Type B pancreatic cell (in vitro differentiated cells): ENCODE measurements at regions not wholly inside any gene's neighbourhood (a gene's known extent, or its start where the extent isn't known, plus 50 kb on each side); places are given as distances from the start of the nearest gene placed in this dataset.

ENCODE experiments used
- DNase-seq: peaks from one replicate; pipeline ENCODE4 v3.0.0; 2021; ENCODE audit warnings: mixed read lengths; ENCODE audit not compliant: unreplicated experiment; ENCODE audit errors: extremely low spot score
- H3K27ac Mint-ChIP-seq: 2 replicates; pipeline ENCODE4 v1.8.0; 2021; ENCODE audit warnings: mild to moderate bottlenecking, mixed read lengths
- H3K27me3 Mint-ChIP-seq: 2 replicates; pipeline ENCODE4 v1.8.0; 2021; ENCODE audit warnings: mixed read lengths
- H3K36me3 Mint-ChIP-seq: 2 replicates; pipeline ENCODE4 v1.8.0; 2021; ENCODE audit warnings: mixed read lengths
- H3K4me1 Mint-ChIP-seq: one replicate; pipeline ENCODE4 v1.8.0; 2021; ENCODE audit warnings: mixed read lengths; ENCODE audit not compliant: unreplicated experiment
- H3K4me3 Mint-ChIP-seq: 2 replicates; pipeline ENCODE4 v1.8.0; 2021; ENCODE audit warnings: mild to moderate bottlenecking, mixed read lengths
- H3K9me3 Mint-ChIP-seq: 2 replicates; pipeline ENCODE4 v1.8.0; 2021; ENCODE audit warnings: mixed read lengths
- TF ChIP-seq, protein P1 (sequence below): fragments of 200-600 bp; sonication (generic); conservative IDR thresholded peaks from 2 replicates; pipeline ENCODE4 v1.5.0; 2021; ENCODE audit warnings: antibody characterized with exemption, mild to moderate bottlenecking

DNA sequence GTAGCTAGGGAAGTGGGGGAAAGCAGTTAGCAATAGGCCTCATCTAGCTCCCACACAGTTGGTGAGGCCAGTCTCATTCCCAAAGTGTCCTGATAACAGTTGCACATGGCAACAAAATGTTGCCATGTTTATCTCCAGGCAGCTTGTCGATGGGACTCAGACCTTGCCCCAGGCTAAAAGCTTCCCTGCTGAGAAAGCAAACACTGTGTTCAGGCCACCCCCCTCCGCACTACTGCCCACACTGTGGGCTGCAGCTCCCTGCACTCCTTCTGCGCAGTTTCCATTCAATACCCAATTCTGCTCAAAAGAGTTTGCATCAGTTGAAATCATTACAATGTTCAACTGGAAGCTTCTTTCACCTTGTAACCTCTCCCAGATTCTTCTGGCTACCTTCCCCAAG is 287.8 kb upstream of the GK2 start:
- Mint-ChIP-seq H3K9me3 (peaks cover 3% of the 10 kb centered on the region), H3K4me3 (no peak overlapping the region), H3K4me1 (no peaks in the 10 kb centered on the region), H3K27me3 (no peaks in the 10 kb centered on the region), H3K27ac (no peak overlapping the region), H3K36me3 (no peaks in the 10 kb centered on the region)
- no peak for DNase-seq
- TF ChIP-seq, protein P1, sequence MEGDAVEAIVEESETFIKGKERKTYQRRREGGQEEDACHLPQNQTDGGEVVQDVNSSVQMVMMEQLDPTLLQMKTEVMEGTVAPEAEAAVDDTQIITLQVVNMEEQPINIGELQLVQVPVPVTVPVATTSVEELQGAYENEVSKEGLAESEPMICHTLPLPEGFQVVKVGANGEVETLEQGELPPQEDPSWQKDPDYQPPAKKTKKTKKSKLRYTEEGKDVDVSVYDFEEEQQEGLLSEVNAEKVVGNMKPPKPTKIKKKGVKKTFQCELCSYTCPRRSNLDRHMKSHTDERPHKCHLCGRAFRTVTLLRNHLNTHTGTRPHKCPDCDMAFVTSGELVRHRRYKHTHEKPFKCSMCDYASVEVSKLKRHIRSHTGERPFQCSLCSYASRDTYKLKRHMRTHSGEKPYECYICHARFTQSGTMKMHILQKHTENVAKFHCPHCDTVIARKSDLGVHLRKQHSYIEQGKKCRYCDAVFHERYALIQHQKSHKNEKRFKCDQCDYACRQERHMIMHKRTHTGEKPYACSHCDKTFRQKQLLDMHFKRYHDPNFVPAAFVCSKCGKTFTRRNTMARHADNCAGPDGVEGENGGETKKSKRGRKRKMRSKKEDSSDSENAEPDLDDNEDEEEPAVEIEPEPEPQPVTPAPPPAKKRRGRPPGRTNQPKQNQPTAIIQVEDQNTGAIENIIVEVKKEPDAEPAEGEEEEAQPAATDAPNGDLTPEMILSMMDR, result no peak

DNA sequence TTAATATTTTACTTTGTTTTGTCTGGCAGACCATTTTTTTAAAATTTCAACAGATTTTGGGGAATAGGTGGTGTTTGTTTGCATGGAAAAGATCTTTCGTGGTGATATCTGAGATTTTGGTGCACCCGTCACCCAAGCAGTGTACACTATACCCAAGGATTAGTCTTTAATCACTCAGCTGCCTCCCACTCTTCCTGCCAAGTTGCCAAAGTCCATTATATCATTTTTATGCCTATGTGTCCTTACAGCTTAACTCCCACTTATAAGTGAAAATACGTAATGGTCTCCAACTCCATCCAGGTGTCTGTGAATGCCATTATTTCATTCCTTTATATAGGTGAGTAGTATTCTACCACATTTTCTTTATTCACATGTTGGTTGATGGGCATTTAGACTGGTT is 281.7 kb upstream of the GK2 start:
- peaks cover 3% of the 10 kb centered on the region for H3K9me3 Mint-ChIP-seq
- no peak for DNase-seq
- H3K4me3 Mint-ChIP-seq, result no peak overlapping the region
- no peak overlapping the region for H3K27ac Mint-ChIP-seq
- no peaks in the 10 kb centered on the region for H3K4me1 Mint-ChIP-seq
- no peaks in the 10 kb centered on the region for H3K36me3 Mint-ChIP-seq
- peaks cover 3% of the 10 kb centered on the region for H3K27me3 Mint-ChIP-seq
- TF ChIP-seq, protein P1, result no peak

DNA sequence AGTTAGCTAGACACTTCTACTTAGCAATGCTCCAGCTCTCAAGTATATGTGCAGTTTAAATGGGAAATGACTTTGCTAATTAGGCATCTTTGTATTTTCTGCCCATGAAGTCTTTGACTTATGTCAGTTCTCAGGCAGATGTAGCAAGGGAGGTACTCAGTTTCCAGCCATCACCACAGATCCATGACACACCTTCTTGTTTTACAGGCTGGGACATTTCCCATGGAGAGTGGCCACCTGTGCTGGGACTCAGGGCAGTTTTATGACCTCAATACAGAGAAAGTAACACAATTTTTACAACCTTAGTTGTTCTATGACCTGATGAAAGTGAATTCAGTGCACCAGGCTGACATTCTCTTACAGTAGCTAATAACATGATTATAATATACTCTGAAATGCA is 280.7 kb upstream of the GK2 start:
- Mint-ChIP-seq H3K36me3 (no peaks in the 10 kb centered on the region), H3K27ac (no peak overlapping the region), H3K4me1 (no peaks in the 10 kb centered on the region), H3K9me3 (peaks cover 1% of the 10 kb centered on the region), H3K4me3 (no peak overlapping the region), H3K27me3 (peaks cover 3% of the 10 kb centered on the region)
- TF ChIP-seq, protein P1, result no peak
- no peak for DNase-seq

DNA sequence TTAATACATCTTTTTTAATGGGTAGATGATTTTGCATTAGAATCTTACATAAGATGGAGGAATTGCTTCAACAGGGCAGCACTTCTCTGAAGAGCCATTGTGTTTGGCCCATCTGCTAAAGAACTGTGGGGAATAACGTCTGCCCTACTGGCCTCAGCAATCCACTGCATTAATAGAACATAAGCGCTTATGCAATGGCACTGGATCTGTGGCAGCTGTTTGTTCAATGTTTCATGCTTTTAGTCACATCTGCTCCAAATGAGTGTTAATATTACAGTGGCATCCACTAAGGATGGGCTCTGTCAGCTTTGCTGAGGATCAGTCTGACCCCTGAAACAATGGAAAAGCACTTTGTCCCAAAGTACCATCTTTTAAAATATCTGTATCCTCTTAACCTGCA is 279.0 kb upstream of the GK2 start:
- no peak for DNase-seq
- Mint-ChIP-seq H3K27me3 (peaks cover 3% of the 10 kb centered on the region), H3K36me3 (no peaks in the 10 kb centered on the region), H3K9me3 (no peaks in the 10 kb centered on the region), H3K27ac (no peak overlapping the region), H3K4me1 (no peaks in the 10 kb centered on the region), H3K4me3 (no peak overlapping the region)
- TF ChIP-seq, protein P1, result no peak

DNA sequence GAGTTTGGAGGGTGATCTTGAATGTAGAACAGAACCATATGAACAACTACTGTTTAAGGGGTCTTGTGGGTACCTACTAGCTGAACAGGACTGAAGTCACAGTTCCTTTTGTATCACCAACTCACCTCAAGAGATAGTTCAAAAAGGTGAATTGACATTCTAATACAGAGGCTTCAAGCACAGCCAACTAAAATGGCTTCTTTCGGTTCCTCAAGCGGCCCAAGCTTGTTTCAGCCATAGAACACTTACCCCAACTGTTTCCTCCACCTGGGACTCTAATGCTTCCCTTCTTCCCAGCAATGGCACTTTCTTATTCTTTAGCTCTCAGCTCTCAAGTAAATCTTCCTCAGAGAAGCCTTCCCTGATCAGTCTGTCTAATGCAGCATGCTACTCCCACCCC is 277.5 kb upstream of the GK2 start:
- H3K27me3 Mint-ChIP-seq, result peaks cover 3% of the 10 kb centered on the region
- H3K4me3 Mint-ChIP-seq, result no peak overlapping the region
- DNase-seq, result no peak
- no peaks in the 10 kb centered on the region for H3K9me3 Mint-ChIP-seq
- TF ChIP-seq, protein P1, result no peak
- H3K4me1 Mint-ChIP-seq, result no peaks in the 10 kb centered on the region
- no peaks in the 10 kb centered on the region for H3K36me3 Mint-ChIP-seq
- H3K27ac Mint-ChIP-seq, result no peak overlapping the region

DNA sequence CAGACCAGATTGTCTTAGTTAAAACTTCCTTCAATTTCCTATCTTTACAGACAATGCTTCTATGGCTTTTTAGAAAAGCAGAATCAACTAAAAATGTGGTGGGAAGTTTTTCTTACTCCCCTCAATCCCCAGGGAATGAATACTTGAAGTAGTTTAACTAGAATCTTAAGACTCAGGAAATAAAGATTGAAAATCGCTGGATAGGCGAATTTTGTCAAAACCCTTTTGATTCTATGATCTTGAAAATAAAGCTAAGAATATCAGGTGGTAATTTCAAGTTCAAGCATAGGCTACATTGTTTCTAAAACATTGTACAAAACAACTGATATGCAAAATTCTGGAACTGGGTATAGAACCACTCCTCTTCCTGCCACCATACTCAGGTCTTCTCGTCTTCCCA is 276.5 kb upstream of the GK2 start:
- no peak overlapping the region for H3K4me3 Mint-ChIP-seq
- H3K9me3 Mint-ChIP-seq, result no peaks in the 10 kb centered on the region
- no peaks in the 10 kb centered on the region for H3K36me3 Mint-ChIP-seq
- H3K27me3 Mint-ChIP-seq, result peaks cover 3% of the 10 kb centered on the region
- TF ChIP-seq, protein P1, result no peak
- H3K27ac Mint-ChIP-seq, result no peak overlapping the region
- no peak for DNase-seq
- no peaks in the 10 kb centered on the region for H3K4me1 Mint-ChIP-seq
